GM12865 (cell line): ENCODE measurements at regions not wholly inside any gene's neighbourhood (a gene's known extent, or its start where the extent isn't known, plus 50 kb on each side); places are given as distances from the start of the nearest gene placed in this dataset.

Experiments used
- DNase-seq: peaks from one replicate; pipeline ENCODE4 v3.0.0; 2010; ENCODE audit warnings: low read depth
- H3K4me3 ChIP-seq: 2 replicates; pipeline ENCODE4 v1.5.1; 2011; ENCODE audit warnings: mild to moderate bottlenecking, low read depth, low read length, control low read depth
- CTCF ChIP-seq: IDR thresholded peaks from 2 replicates; pipeline ENCODE4 v1.5.1; 2011; ENCODE audit warnings: low read length, control low read depth, low read depth, inconsistent platforms; ENCODE audit not compliant: insufficient read depth; ENCODE audit errors: missing control alignments

GRCh38 chr2:138121666-138122661 is 157.7 kb downstream of the HNMT start:
- no peak for DNase-seq
- no peak overlapping the region for H3K4me3 ChIP-seq

GRCh38 chr2:138122891-138123290 is 158.6 kb downstream of the HNMT start:
- no peak for DNase-seq
- no peak for TF ChIP-seq CTCF

More at GRCh38 chr2:138121666-138122661, 157.7 kb downstream of the HNMT start:
- no peak for TF ChIP-seq CTCF

GRCh38 chr2:138123741-138124140 is 159.5 kb downstream of the HNMT start:
- no peak overlapping the region for H3K4me3 ChIP-seq
- DNase-seq, result no peak
- TF ChIP-seq CTCF, result no peak

More at GRCh38 chr2:138122891-138123290, 158.6 kb downstream of the HNMT start:
- H3K4me3 ChIP-seq, result no peak overlapping the region

- TF ChIP-seq CTCF, result no peak
- H3K4me3 ChIP-seq, result no peak overlapping the region
- no peak for DNase-seq
These were observed 160.2 kb downstream of the HNMT start for GRCh38 chr2:138124521-138124920.

- no peak for DNase-seq
- no peak for TF ChIP-seq CTCF
- H3K4me3 ChIP-seq, result no peak overlapping the region
These were observed 161.3 kb downstream of the HNMT start for GRCh38 chr2:138125306-138126288.

GRCh38 chr2:138132108-138132507 is 167.8 kb downstream of the HNMT start:
- no peak for TF ChIP-seq CTCF
- no peak for DNase-seq

More at GRCh38 chr2:138132108-138132507, 167.8 kb downstream of the HNMT start:
- H3K4me3 ChIP-seq, result no peak overlapping the region
